Pulmonary artery endothelial cell (primary cell): ENCODE measurements at regions not wholly inside any gene's neighbourhood (a gene's known extent, or its start where the extent isn't known, plus 50 kb on each side); places are given as distances from the start of the nearest gene placed in this dataset.

Source experiments
- DNase-seq: peaks from one replicate; pipeline ENCODE4 v3.0.0-alpha.2; 2011; ENCODE audit warnings: low read depth, low spot score

- no peak for DNase-seq
Measured at GRCh38 chr6:164925681-164926530, 383.5 kb downstream of the C6orf118 start.

- DNase-seq, result no peak
Measured at GRCh38 chr6:164924674-164925073, 384.7 kb downstream of the C6orf118 start.

- no peak for DNase-seq
Measured at GRCh38 chr6:164917211-164917610, 392.2 kb downstream of the C6orf118 start.

GRCh38 chr6:164916087-164916486 lies 393.3 kb downstream of the C6orf118 start:
- no peak for DNase-seq

- no peak for DNase-seq
Measured at GRCh38 chr6:164911873-164912580, 397.4 kb downstream of the C6orf118 start.

GRCh38 chr6:164911151-164911550 lies 398.3 kb downstream of the C6orf118 start:
- DNase-seq, result no peak

GRCh38 chr6:164906766-164907165 lies 402.6 kb downstream of the C6orf118 start:
- DNase-seq, result no peak

- DNase-seq, result no peak
Measured at GRCh38 chr6:164905311-164905710, 404.1 kb downstream of the C6orf118 start.

- DNase-seq, result no peak
Measured at GRCh38 chr6:164898412-164898811, 411.0 kb downstream of the C6orf118 start.

GRCh38 chr6:164897523-164898235 lies 411.7 kb downstream of the C6orf118 start:
- DNase-seq, result no peak

- DNase-seq, result no peak
Measured at GRCh38 chr6:164889980-164890379, 419.4 kb downstream of the C6orf118 start.

- no peak for DNase-seq
Measured at GRCh38 chr6:164887660-164888059, 421.7 kb downstream of the C6orf118 start.

- DNase-seq, result no peak
Measured at GRCh38 chr6:164882236-164882635, 427.2 kb downstream of the C6orf118 start.

- no peak for DNase-seq
Measured at GRCh38 chr6:164871783-164872182, 437.6 kb downstream of the C6orf118 start.

GRCh38 chr6:164870164-164870563 lies 439.2 kb downstream of the C6orf118 start:
- DNase-seq, result no peak

GRCh38 chr6:164861967-164862366 lies 447.4 kb downstream of the C6orf118 start:
- no peak for DNase-seq

GRCh38 chr6:164859816-164860215 lies 449.6 kb downstream of the C6orf118 start:
- DNase-seq, result no peak

- DNase-seq, result no peak
Measured at GRCh38 chr6:164856138-164856537, 453.3 kb downstream of the C6orf118 start.

- no peak for DNase-seq
Measured at GRCh38 chr6:164855281-164855680, 454.1 kb downstream of the C6orf118 start.

- DNase-seq, result no peak
Measured at GRCh38 chr6:164854526-164854925, 454.9 kb downstream of the C6orf118 start.

GRCh38 chr6:164845773-164846172 lies 463.6 kb downstream of the C6orf118 start:
- no peak for DNase-seq

- DNase-seq, result no peak
Measured at GRCh38 chr6:164842085-164842484, 467.3 kb downstream of the C6orf118 start.
